ENCODE measurements at regions not wholly inside any gene's neighbourhood (a gene's known extent, or its start where the extent isn't known, plus 50 kb on each side); places are given as distances from the start of the nearest gene placed in this dataset.

- TF ChIP-seq, protein P1, sequence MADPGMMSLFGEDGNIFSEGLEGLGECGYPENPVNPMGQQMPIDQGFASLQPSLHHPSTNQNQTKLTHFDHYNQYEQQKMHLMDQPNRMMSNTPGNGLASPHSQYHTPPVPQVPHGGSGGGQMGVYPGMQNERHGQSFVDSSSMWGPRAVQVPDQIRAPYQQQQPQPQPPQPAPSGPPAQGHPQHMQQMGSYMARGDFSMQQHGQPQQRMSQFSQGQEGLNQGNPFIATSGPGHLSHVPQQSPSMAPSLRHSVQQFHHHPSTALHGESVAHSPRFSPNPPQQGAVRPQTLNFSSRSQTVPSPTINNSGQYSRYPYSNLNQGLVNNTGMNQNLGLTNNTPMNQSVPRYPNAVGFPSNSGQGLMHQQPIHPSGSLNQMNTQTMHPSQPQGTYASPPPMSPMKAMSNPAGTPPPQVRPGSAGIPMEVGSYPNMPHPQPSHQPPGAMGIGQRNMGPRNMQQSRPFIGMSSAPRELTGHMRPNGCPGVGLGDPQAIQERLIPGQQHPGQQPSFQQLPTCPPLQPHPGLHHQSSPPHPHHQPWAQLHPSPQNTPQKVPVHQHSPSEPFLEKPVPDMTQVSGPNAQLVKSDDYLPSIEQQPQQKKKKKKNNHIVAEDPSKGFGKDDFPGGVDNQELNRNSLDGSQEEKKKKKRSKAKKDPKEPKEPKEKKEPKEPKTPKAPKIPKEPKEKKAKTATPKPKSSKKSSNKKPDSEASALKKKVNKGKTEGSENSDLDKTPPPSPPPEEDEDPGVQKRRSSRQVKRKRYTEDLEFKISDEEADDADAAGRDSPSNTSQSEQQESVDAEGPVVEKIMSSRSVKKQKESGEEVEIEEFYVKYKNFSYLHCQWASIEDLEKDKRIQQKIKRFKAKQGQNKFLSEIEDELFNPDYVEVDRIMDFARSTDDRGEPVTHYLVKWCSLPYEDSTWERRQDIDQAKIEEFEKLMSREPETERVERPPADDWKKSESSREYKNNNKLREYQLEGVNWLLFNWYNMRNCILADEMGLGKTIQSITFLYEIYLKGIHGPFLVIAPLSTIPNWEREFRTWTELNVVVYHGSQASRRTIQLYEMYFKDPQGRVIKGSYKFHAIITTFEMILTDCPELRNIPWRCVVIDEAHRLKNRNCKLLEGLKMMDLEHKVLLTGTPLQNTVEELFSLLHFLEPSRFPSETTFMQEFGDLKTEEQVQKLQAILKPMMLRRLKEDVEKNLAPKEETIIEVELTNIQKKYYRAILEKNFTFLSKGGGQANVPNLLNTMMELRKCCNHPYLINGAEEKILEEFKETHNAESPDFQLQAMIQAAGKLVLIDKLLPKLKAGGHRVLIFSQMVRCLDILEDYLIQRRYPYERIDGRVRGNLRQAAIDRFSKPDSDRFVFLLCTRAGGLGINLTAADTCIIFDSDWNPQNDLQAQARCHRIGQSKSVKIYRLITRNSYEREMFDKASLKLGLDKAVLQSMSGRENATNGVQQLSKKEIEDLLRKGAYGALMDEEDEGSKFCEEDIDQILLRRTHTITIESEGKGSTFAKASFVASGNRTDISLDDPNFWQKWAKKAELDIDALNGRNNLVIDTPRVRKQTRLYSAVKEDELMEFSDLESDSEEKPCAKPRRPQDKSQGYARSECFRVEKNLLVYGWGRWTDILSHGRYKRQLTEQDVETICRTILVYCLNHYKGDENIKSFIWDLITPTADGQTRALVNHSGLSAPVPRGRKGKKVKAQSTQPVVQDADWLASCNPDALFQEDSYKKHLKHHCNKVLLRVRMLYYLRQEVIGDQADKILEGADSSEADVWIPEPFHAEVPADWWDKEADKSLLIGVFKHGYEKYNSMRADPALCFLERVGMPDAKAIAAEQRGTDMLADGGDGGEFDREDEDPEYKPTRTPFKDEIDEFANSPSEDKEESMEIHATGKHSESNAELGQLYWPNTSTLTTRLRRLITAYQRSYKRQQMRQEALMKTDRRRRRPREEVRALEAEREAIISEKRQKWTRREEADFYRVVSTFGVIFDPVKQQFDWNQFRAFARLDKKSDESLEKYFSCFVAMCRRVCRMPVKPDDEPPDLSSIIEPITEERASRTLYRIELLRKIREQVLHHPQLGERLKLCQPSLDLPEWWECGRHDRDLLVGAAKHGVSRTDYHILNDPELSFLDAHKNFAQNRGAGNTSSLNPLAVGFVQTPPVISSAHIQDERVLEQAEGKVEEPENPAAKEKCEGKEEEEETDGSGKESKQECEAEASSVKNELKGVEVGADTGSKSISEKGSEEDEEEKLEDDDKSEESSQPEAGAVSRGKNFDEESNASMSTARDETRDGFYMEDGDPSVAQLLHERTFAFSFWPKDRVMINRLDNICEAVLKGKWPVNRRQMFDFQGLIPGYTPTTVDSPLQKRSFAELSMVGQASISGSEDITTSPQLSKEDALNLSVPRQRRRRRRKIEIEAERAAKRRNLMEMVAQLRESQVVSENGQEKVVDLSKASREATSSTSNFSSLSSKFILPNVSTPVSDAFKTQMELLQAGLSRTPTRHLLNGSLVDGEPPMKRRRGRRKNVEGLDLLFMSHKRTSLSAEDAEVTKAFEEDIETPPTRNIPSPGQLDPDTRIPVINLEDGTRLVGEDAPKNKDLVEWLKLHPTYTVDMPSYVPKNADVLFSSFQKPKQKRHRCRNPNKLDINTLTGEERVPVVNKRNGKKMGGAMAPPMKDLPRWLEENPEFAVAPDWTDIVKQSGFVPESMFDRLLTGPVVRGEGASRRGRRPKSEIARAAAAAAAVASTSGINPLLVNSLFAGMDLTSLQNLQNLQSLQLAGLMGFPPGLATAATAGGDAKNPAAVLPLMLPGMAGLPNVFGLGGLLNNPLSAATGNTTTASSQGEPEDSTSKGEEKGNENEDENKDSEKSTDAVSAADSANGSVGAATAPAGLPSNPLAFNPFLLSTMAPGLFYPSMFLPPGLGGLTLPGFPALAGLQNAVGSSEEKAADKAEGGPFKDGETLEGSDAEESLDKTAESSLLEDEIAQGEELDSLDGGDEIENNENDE (IDR thresholded peaks at IDR 0.05; ENCODE audit: insufficient replicate concordance, low read length): no peak
- TF ChIP-seq ASH2L (IDR thresholded peaks at IDR 0.05; ENCODE audit: low read length) (no peak), CHD1 (IDR thresholded peaks at IDR 0.05; ENCODE audit: low read depth, low read length) (no peak), CBX5 (IDR thresholded peaks at IDR 0.05; ENCODE audit: low read depth, low read length) (no peak), POLR2AphosphoS5 (IDR thresholded peaks at IDR 0.05; ENCODE audit: low read depth, low read length) (no peak), CTCF (IDR thresholded peaks at IDR 0.05; ENCODE audit: control extremely low read depth in 1 of 3, insufficient read depth in 1 of 3, low read depth in 1 of 3, low read length in 3 of 3) (no peak), TAF1 (IDR thresholded peaks at IDR 0.05; ENCODE audit: low read depth, low read length) (no peak), SRF (IDR thresholded peaks at IDR 0.05; ENCODE audit: low read depth, low read length) (no peak), KDM4A (IDR thresholded peaks at IDR 0.05; ENCODE audit: low read depth, low read length, severe bottlenecking) (no peak), RAD21 (IDR thresholded peaks at IDR 0.05 in 1 of 2, conservative IDR thresholded peaks at IDR 0.05 in 1 of 2; ENCODE audit: low read depth in 2 of 2, low read length in 2 of 2) (no peak)
These were observed 319.1 kb downstream of the PTEN start (continued) for GRCh38 chr10:88182601-88182930.

Data from H1 (cell line).